Cardiac fibroblast (primary cell): ENCODE measurements at regions not wholly inside any gene's neighbourhood (a gene's known extent, or its start where the extent isn't known, plus 50 kb on each side); places are given as distances from the start of the nearest gene placed in this dataset.

Source experiments
- DNase-seq, 2 donors: peaks; one replicate each; pipeline versions ENCODE4 v3.0.0 to v3.0.0-alpha.2; 2010; ENCODE audit warnings: low read depth in 2 of 2
- H3K4me3 ChIP-seq, 2 donors: replicated peaks in 1 of 2; 1 replicate in 1 of 2; 2 replicates in 1 of 2; pipeline ENCODE4 v1.5.1; 2011; ENCODE audit warnings: low read depth in 2 of 2, low read length in 2 of 2, mild to moderate bottlenecking in 2 of 2, moderate library complexity in 1 of 2
- TF ChIP-seq, protein P1 (sequence below): IDR thresholded peaks from one replicate; pipeline ENCODE4 v1.5.1; 2011; ENCODE audit warnings: low read depth, mild to moderate bottlenecking, low read length, inconsistent platforms

DNA sequence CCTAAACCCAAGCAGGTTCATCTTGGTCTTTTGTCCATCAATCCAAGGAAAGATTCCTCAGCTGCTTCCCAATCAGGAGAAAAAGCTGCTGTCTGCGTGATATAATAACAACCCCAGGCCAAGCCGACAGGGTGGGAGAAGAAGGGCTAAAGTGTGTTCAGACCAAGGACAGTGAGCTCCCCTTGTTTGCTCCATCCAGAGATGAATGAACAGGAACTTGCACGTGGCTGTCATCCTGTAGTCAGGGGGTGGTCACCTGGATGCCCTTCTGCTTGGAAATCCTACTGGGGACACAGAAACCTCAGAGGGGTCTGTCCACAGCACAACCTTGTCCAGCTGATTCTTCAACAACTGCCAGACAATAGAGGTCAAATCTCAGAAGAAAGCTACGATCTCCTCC, 414.5 kb downstream of the SOX9 start:
- no peak for DNase-seq
- TF ChIP-seq, protein P1, sequence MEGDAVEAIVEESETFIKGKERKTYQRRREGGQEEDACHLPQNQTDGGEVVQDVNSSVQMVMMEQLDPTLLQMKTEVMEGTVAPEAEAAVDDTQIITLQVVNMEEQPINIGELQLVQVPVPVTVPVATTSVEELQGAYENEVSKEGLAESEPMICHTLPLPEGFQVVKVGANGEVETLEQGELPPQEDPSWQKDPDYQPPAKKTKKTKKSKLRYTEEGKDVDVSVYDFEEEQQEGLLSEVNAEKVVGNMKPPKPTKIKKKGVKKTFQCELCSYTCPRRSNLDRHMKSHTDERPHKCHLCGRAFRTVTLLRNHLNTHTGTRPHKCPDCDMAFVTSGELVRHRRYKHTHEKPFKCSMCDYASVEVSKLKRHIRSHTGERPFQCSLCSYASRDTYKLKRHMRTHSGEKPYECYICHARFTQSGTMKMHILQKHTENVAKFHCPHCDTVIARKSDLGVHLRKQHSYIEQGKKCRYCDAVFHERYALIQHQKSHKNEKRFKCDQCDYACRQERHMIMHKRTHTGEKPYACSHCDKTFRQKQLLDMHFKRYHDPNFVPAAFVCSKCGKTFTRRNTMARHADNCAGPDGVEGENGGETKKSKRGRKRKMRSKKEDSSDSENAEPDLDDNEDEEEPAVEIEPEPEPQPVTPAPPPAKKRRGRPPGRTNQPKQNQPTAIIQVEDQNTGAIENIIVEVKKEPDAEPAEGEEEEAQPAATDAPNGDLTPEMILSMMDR, result no peak
- no peak overlapping the region for H3K4me3 ChIP-seq

DNA sequence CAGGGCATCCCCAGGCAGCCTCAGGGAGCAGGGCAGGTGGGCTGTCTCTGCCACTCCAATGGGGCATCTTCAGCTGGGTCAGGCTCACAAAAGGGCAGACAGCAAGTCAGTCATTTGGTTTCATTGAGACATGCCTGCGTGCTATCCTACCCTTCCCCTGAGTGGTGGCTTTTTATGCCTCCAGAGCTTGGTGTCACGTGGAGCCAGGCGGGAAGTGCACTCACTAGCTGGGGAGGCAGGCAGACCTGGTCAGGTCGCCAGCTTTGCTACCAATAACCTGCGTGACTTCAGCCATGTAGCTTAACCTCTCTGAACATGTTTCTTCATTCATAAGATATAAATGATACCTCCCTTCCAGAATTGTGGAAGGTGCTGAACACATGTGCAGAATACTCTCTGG, 415.0 kb downstream of the SOX9 start:
- no peak for DNase-seq
- H3K4me3 ChIP-seq, result no peak overlapping the region
- TF ChIP-seq, protein P1, result no peak

DNA sequence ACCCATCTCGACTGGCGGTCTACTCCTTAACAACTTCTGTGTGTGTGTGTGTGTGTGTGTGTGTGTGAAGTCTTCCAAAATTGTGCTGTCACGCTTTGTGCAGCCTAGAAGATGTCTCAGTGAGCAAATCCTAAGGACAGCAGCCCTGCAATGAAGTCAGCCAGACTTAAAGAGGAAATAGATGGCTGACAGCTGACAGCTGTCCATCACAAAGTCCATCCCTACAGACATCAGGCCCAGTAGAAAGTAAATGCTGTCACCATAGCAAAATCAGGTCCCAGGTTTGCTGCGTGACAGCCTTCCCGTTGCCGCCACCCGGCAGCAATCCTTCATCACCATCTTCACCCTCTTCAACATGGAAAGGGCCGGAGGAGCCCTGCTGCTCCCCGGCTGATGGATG, 416.0 kb downstream of the SOX9 start:
- H3K4me3 ChIP-seq, result no peak overlapping the region
- no peak for DNase-seq
- TF ChIP-seq, protein P1, result no peak

DNA sequence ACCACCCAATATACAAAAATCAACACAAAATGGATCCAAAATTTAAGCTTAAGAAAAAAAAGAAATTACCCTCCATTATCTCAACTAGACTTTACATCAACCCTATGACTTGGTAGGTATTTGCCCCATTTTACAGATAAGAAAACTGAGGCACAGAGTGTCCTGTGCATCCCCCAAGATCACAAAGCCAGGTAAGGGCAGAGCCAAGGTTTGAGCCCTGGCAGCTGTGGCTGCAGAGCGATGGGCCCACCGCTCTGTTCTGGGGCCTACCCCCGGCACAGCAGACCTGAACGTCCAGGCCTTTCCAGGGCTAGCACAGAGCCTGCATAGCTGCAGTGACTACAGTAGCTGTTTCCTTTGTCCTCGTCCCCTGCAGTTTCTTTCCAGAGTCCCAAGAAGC, 417.6 kb downstream of the SOX9 start:
- DNase-seq, result no peak
- no peak overlapping the region for H3K4me3 ChIP-seq
- TF ChIP-seq, protein P1, result no peak

DNA sequence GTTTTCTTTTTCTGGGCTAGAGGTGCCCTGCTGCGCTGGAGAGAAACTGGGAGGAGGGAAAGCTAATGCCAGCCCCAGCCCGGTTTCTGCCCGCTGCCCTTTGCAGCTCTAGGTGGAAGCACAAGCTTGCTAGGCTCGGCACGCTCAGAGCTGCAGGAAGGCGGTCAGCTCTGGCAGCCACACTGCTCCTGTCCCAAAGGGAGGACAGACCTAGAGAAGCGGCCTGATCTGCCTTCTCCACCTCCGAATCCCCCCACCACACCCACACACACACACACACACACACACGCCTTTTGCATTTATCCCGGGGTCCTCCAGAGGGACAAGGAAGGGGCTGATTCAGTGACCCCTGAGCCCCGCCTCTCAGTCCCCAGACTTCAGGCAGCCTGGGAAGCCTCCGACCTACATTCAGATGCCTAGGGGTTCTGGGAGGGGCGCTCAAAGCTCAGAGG, 418.1 kb downstream of the SOX9 start:
- TF ChIP-seq, protein P1, result no peak
- no peak overlapping the region for H3K4me3 ChIP-seq
- DNase-seq, result no peak

DNA sequence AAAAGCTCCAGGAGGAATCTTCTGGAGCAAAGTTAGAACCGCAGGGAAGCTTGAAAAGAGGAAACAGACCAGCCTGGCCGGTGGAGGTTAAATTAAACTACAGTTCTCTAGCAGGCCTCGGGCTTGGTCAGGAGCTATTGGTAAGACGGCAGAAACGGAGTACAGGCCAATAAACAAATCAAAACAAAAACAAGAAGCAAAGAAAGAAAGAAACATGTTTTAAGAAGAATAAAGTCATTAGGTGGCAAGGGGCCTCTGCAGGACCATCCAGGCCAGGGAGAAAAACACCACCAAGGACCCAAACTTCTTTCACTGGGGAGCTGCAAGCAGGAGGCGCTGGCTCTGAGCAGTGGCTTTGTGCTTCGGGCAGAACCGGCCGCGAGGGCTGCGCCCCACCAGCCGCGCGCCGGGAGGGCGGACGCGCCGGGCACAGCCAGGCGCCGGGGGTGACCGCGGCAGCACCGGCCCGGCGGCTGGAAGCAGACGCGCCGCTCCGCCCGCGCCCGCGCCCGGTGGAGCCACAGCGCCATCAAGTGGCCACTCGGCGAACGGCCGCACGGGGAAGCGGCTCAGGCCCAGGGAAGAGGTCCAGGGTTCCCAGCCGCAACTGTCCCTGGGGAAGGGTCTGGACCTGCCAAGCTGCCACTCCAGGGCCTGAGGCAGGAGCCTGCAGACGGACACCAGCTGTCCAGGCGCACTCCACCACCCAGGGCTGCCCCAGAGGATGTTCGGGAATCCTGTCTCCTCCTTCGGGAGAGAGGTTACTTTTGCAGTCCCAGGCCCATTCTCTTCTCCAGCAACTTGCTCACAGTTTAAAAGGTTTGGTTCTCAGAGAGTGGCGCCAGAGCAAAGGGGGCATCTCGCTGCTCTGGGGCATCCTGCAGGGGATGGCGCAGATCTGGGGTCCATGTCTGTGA, 419.4 kb downstream of the SOX9 start:
- DNase-seq, result peak; percentile 55 to 83
- TF ChIP-seq, protein P1, result peak; percentile 71
- H3K4me3 ChIP-seq, result peak overlapping the region in 1 of 2 donors; percentile 6
